Neural crest cell (in vitro differentiated cells): ENCODE measurements at regions not wholly inside any gene's neighbourhood (a gene's known extent, or its start where the extent isn't known, plus 50 kb on each side); places are given as distances from the start of the nearest gene placed in this dataset.

Source experiments
- DNase-seq: peaks from one replicate; pipeline ENCODE4 v3.0.0; 2021; ENCODE audit warnings: low read depth, mixed read lengths, low spot score
- H3K27ac Mint-ChIP-seq: one replicate; pipeline ENCODE4 v1.8.0; 2021; ENCODE audit warnings: mild to moderate bottlenecking, mixed read lengths; ENCODE audit not compliant: unreplicated experiment
- H3K27me3 Mint-ChIP-seq: 2 replicates; pipeline ENCODE4 v1.8.0; 2021; ENCODE audit warnings: low read depth, mild to moderate bottlenecking, mixed read lengths
- H3K36me3 Mint-ChIP-seq: 2 replicates; pipeline ENCODE4 v1.8.0; 2021; ENCODE audit warnings: low read depth, mild to moderate bottlenecking, mixed read lengths
- H3K4me1 Mint-ChIP-seq: 2 replicates; pipeline ENCODE4 v1.8.0; 2021; ENCODE audit warnings: mixed read lengths
- H3K4me3 Mint-ChIP-seq: one replicate; pipeline ENCODE4 v1.8.0; 2021; ENCODE audit warnings: mild to moderate bottlenecking, mixed read lengths
- H3K9me3 Mint-ChIP-seq: 2 replicates; pipeline ENCODE4 v1.8.0; 2021; ENCODE audit warnings: mixed read lengths
- CTCF ChIP-seq: fragments of 200-600 bp; sonication (generic); conservative IDR thresholded peaks from 2 replicates; pipeline ENCODE4 v1.5.0; 2021; ENCODE audit warnings: antibody characterized with exemption, mild to moderate bottlenecking

- no peaks in the 10 kb centered on the region for H3K27me3 Mint-ChIP-seq
- no peak overlapping the region for H3K27ac Mint-ChIP-seq
- no peaks in the 10 kb centered on the region for H3K36me3 Mint-ChIP-seq
- H3K9me3 Mint-ChIP-seq = no peaks in the 10 kb centered on the region
- no peak for TF ChIP-seq CTCF
- no peak for DNase-seq
- H3K4me3 Mint-ChIP-seq = no peak overlapping the region
- peaks cover 7% of the 10 kb centered on the region for H3K4me1 Mint-ChIP-seq
Observed at GRCh38 chr12:76220980-76221379, 127.2 kb downstream of the BBS10 start.

- no peak overlapping the region for H3K27ac Mint-ChIP-seq
- no peak for TF ChIP-seq CTCF
- peaks cover 4% of the 10 kb centered on the region for H3K9me3 Mint-ChIP-seq
- DNase-seq = no peak
- H3K36me3 Mint-ChIP-seq = no peaks in the 10 kb centered on the region
- peaks cover 7% of the 10 kb centered on the region for H3K4me1 Mint-ChIP-seq
- no peaks in the 10 kb centered on the region for H3K27me3 Mint-ChIP-seq
- H3K4me3 Mint-ChIP-seq = no peak overlapping the region
Observed at GRCh38 chr12:76219806-76220205, 128.4 kb downstream of the BBS10 start.

GRCh38 chr12:76216585-76217472 is 131.4 kb downstream of the BBS10 start:
- Mint-ChIP-seq H3K27me3 (no peaks in the 10 kb centered on the region), H3K36me3 (no peaks in the 10 kb centered on the region), H3K9me3 (peaks cover 4% of the 10 kb centered on the region), H3K4me3 (no peak overlapping the region), H3K27ac (no peak overlapping the region), H3K4me1 (peaks cover 7% of the 10 kb centered on the region)
- no peak for TF ChIP-seq CTCF
- DNase-seq = no peak

GRCh38 chr12:76208129-76208528 is 123.6 kb upstream of the NAP1L1 start:
- Mint-ChIP-seq H3K4me3 (no peak overlapping the region), H3K36me3 (peaks cover 3% of the 10 kb centered on the region), H3K4me1 (no peaks in the 10 kb centered on the region), H3K9me3 (peaks cover 2% of the 10 kb centered on the region), H3K27ac (no peak overlapping the region), H3K27me3 (no peaks in the 10 kb centered on the region)
- TF ChIP-seq CTCF = no peak
- DNase-seq = no peak

- H3K27ac Mint-ChIP-seq = no peak overlapping the region
- H3K36me3 Mint-ChIP-seq = peaks cover 3% of the 10 kb centered on the region
- no peaks in the 10 kb centered on the region for H3K4me1 Mint-ChIP-seq
- DNase-seq = no peak
- peaks cover 5% of the 10 kb centered on the region for H3K9me3 Mint-ChIP-seq
- no peak overlapping the region for H3K4me3 Mint-ChIP-seq
- TF ChIP-seq CTCF = no peak
- H3K27me3 Mint-ChIP-seq = no peaks in the 10 kb centered on the region
Observed at GRCh38 chr12:76206677-76207072, 122.2 kb upstream of the NAP1L1 start.
